GM20000 (cell line): ENCODE measurements at regions not wholly inside any gene's neighbourhood (a gene's known extent, or its start where the extent isn't known, plus 50 kb on each side); places are given as distances from the start of the nearest gene placed in this dataset.
"Not testable (repeated sequence)": the region's sequence is repeated elsewhere in the genome, so short reads cannot be mapped to it uniquely, and the experiment has no call there.

Experiments used
- DNase-seq: peaks from one replicate; pipeline ENCODE4 v3.0.0; 2012; ENCODE audit warnings: low spot score
- TF ChIP-seq, protein P1 (sequence below): IDR thresholded peaks from 2 replicates; pipeline ENCODE4 v1.5.1; 2012; ENCODE audit warnings: mild to moderate bottlenecking, control low read depth; ENCODE audit errors: extremely low read depth, missing control alignments

DNA sequence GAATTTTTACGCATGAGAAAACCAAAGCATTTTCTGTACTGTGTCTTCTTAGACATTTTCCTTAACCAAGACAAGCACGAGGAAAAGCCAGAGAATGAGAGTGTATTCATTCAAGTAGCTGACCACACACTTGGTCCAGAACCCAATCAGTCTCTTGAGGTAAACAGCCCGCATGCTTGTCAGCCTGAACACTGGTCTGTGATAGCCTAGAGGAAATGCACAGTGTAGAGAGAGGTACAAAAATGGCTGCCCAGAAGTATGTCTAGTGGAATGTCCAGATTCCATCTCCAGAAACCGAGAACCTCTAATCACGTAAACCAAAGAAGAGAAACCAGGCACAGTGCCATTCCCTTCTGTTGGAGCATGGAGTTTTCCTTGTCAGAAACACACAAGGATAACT is 80.0 kb upstream of the SNX2 start:
- DNase-seq = no peak
- TF ChIP-seq, protein P1, sequence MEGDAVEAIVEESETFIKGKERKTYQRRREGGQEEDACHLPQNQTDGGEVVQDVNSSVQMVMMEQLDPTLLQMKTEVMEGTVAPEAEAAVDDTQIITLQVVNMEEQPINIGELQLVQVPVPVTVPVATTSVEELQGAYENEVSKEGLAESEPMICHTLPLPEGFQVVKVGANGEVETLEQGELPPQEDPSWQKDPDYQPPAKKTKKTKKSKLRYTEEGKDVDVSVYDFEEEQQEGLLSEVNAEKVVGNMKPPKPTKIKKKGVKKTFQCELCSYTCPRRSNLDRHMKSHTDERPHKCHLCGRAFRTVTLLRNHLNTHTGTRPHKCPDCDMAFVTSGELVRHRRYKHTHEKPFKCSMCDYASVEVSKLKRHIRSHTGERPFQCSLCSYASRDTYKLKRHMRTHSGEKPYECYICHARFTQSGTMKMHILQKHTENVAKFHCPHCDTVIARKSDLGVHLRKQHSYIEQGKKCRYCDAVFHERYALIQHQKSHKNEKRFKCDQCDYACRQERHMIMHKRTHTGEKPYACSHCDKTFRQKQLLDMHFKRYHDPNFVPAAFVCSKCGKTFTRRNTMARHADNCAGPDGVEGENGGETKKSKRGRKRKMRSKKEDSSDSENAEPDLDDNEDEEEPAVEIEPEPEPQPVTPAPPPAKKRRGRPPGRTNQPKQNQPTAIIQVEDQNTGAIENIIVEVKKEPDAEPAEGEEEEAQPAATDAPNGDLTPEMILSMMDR = no peak

DNA sequence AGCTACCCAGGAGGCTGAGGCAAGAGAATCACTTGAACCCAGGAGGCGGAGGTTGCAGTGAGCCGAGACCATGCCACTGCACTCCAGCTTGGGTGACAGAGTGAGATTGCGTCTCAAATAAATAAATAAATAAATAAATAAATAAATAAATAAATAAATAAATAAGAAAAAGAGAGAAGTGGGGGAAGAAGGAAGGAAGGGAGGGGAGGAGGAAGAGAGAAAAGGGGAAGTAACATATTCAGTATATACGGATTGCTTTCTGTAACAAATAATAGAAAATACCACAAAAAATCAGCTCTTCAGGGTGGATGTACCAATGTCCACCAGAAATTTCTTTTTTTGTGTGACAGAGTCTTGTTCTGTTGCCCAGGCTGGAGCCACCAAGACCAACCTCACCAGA is 78.1 kb upstream of the SNX2 start:
- DNase-seq = not testable (repeated sequence)

DNA sequence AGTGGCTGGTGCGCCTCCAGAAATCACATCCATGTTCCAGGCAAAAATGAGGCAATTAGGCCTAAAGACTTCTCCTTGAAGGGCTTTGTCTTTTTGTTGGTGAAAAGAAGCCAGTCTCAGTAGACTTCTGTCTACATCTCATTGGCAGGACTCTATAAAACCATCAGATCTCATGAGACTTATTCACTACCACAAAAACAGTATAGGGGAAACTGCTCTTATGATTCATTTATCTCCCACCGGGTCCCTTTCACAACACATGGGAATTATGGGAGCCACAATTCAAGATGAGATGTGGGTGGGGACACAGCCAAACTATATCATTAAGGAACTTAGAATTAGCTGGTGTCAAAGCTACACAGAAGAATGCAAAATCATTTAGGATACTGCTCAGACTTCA is 77.7 kb upstream of the SNX2 start:
- no peak for DNase-seq
- TF ChIP-seq, protein P1 = no peak

DNA sequence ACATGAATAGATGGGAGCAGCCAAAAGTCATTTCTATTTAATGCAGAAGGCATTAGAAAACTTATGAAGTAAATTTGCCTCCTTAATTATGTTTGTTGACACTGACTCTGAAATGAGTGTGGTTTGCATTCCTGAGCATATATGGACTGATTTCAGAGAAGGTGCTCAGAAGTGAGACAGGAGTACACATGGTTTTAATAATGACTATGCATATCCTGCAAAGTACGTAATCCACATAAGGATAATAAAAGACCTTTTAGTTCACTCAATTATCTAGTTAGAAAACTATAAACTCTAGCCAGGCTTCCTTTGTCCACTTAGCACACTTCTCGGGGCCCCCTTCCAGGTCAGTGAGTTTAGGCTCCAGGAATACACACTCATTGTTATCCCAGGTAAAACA is 75.7 kb upstream of the SNX2 start:
- TF ChIP-seq, protein P1 = no peak

DNA sequence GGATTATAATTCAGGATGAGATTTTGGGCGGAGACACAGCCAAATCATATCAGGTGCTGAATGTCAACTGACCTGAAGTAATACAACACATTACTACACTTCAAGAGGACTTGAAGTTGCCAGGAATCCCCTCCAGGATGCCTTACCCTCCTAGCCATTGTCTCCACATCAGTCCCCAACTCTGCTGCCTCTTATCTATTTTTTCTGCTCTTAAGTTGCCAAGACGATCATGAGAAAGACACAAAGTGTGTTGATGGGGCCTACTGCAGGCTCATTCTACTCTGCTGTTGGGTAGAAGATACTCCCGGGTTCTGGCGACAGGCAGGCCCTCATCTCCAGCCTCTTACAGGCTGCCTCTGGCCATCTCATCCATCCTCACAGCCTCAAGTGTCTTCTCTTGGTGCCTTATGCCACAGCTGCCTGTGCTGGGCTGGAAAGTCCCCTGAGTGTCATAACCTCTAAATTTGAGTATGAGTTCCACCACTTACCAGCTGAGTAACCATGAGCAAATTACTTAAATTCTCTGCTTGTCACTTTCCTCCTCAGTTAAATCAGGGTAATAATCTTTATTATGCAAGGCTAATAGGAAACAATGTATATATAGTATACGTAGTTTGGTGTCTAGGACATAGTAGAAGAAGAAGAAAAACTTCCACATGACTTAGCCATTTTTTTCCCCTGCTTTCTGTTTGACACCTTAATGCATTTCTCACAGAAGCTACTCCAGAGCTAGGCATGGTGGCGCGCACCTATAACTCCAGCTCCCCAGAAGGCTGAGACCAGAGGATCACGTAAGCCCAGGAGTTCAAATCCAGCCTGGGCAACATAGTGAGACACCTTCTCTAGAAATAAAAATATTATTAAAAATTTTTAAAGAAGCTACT is 73.0 kb upstream of the SNX2 start:
- peak; percentile 66 for DNase-seq
- TF ChIP-seq, protein P1 = no peak

More for the DNA sequence above, 75.7 kb upstream of the SNX2 start:
- no peak for DNase-seq

DNA sequence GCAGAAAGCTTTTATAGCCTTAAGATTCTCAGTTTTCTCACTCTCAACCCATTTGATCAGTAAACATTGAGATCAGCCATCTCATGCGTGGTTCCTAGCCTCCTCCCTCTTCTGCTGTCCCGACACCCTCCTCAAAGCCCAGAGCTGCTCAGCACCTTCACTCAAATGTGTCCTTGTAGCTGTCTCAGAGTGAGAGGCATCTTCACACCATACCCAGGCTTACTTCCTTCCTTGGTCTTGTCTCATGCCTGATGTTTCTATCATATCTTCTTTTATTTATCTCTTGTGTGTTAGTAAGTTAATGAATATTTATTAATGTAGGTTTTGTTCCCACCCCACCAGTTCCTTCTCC is 72.4 kb upstream of the SNX2 start:
- TF ChIP-seq, protein P1 = no peak
- peak; percentile 12 for DNase-seq

DNA sequence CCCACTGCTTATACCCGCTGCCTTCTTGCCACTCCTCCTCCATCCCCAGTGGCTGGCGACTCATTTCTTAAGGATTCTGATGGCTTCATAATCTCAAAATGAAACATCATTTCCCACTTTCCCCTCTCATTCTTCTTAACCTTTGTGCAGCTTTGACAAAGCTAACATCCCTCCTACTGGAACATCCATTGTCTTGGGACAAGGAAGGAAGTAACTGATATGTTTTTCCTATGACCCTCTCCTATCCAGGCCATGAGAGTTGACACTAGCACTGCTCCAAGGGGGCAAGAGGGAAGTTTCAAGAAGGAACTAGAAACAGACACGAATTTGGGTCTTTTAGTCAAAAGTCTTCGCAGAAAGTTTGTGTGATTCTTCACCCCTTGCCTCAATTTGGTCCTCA is 71.7 kb upstream of the SNX2 start:
- TF ChIP-seq, protein P1 = no peak
- DNase-seq = no peak
